ENCODE measurements at regions not wholly inside any gene's neighbourhood (a gene's known extent, or its start where the extent isn't known, plus 50 kb on each side); places are given as distances from the start of the nearest gene placed in this dataset.

DNA sequence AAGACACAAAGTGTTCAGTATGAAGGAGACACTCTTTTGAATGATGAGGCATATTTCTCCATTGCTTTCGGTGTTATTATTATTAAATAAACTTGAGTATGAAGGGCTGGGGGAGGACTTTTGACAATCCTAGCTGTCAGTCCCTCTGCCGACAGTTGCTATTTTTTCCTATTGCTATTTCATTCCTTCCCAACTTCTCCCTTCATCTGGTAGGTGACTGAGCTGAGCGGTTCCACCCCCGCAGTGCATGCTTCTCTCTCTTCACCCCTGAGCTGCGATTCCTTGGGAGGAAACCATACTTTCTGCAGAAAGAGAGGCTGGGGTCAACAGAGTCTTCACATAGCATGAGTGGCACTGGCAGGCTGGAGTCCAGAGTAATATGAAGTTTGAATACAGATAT is 261.2 kb upstream of the TAC1 start:
- DNase-seq, result no peak

DNA sequence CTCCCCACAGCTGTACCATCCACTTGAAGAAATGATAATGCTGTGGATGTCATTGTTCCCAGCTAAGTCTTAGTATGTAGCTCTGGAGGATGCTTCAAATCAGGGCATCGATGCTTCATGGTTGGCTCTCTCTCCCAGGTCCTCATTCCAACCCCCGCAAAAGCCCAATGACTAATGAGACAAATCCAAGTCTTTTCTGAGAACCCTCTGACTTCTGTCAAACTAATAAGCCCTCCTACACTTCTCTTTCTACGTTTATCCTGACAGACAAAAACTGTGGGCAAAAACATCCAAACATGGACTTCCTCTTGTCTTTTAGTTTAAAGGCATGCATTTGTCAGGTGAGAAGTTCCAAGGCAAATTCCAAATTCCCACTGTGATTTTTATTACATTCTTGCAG is 260.4 kb upstream of the TAC1 start:
- DNase-seq, result no peak

DNA sequence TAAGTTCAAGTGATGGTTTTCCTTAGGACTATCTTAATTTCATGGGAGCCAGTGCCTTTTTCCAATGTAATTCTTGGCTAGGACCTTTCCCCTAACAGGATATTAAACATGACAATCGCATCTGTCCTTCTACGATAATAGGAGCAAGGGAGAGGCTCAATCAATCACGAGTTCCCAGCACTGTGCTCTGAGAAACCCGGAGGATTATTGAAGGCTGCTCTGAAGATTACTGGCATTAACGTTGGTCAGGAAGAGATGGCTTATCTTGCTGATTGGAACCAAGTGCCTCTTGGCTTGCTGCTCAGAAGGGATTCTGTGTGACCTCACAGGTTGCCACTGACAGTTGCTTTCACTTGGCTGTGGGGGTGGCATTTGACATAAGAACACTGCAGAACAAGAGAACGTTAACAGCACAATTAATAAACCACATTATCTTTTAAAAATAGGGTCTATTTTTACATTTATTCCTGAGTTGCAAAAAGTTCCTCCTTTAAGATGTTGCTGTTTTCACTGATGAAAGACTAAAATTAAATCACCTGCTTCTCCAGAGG is 252.1 kb upstream of the TAC1 start:
- DNase-seq, result no peak

DNA sequence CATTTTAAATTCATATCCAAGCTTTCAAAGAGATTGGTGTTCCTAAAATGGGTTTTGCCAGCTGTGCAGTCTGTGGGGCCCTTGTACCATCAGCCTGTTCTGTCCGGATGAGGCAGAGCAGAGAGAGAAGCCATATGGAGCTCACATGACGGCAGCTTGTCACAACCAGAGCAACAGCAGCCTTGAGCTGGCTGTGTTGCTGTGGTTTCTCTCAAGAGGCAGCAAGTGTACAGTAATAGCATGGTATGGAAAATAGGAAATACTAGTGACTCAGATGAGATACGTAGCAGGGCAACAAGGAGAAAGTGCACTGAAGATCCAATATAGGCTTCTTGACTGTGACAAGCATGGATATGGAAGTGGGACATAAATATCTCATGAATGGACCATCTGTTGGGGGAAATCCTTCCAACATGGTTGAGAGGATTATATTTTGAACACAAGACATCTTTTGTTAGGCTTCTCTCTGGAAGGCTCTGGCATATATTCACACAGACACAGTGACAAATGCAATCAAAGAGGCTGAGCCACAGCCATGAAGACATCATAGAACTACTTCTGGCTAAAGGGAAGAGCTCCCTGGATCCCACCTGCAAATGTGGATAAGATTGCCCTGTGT is 251.0 kb upstream of the TAC1 start:
- DNase-seq, result no peak

DNA sequence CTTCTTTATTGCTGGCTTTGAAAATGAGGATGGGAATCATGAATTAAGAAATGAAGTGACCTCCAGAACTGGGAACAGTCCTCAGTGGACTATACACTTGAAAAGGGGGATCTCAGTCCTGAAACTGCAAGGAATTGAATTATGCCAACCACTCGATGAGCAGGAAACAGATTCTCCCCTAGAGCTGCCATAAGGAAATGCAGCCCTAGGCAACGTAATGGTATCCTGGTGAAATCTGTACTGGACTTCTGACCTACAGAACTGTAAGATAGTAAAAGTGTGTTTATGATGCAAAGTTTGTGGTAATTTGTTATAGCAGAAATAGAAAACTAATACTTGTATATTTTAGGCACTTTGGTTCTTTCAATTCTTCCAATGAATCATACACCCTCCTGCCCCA is 236.4 kb upstream of the TAC1 start:
- DNase-seq, result no peak

DNA sequence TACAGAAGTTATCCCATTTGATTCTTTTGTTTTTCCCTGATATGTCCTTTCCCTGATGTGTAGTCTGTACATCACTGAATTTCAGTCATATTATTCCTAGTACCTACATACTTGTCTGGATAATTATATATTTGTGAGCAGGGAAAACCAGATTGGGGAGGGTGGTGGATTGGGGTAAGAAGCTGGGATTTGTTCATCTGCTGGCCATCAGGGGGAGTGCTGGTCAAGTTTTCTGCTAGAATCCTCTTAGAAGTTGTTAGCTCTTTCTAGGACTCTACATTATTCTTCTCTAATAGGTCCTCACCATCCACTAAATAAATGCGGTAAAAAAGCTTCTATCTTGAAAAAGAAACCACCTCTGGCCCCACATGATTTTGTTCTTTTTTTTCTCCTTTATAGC is 232.7 kb upstream of the TAC1 start:
- DNase-seq, result peak; percentile 3

- DNase-seq, result no peak
Measured at GRCh38 chr7:97503367-97504094, 228.4 kb upstream of the TAC1 start.

GRCh38 chr7:97506728-97507127 is 225.2 kb upstream of the TAC1 start:
- DNase-seq, result no peak

- DNase-seq, result no peak
Measured at GRCh38 chr7:97512441-97513207, 219.3 kb upstream of the TAC1 start.

GRCh38 chr7:97513326-97513725 is 218.6 kb upstream of the TAC1 start:
- no peak for DNase-seq

DNA sequence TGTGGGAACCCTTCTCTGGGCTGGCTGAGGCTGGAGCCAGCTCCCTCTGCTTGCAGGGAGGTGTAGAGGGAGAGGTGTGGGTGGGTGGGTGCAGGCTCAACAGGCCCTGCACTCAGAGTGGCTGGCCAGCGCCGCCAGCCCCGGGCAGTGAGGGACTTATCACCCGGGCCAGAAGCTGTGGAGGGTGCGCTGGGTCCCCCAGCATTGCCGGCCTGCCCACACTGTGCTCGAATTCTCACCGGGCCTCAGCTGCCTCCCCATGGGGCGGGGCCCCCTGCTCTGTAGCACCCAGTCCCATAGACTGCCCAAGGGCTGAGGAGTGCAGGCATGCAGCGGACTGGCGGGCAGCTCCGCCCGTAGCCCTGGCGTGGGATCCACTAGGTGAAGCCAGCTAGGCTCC is 190.7 kb upstream of the TAC1 start:
- no peak for DNase-seq

DNA sequence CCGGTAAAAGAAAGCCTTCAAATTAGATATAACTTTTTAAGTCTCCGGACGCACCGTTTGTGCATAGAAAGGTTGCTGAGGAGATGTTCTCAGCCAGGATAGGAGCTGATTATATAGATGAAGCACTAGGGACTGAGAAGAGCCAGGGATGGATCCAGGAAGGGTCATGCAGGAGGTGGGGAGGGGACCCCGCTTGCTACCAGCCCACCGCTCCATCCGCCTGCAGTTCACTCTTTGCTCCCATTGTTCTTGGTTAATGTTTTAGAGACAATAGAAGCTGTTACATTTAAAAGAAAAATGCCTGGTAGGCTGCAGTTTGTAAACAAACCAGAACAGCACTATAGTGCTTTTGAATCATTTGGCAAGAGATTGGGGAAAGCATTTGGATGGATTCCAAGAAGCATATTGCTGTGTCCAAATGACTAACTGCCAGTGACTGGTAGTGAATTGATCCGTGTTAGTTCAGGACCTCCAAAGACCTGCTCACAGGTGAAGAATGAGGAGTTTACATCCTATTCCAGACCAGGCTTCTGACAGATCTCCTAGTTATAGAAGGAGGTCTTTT is 175.9 kb upstream of the TAC1 start:
- DNase-seq, result no peak

DNA sequence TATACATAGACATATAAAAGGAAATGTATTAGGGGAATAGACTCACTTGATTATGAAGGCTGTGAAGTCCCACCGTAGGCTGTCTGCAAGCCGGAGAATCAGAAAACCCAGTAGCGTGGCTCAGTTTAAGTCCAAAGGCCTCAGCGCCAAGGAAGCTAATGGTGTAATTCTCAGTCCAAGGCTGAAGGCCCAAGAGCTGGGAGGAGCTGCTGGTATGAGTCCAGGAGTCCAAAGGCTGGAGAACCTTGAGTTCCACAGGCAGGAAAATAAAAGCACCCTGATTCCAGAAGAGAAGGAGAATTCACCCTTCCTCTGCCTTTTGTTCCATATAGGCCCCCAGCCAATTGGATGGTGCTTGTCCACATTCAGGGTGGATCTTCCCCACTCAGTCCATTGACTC is 166.2 kb upstream of the TAC1 start:
- no peak for DNase-seq

DNA sequence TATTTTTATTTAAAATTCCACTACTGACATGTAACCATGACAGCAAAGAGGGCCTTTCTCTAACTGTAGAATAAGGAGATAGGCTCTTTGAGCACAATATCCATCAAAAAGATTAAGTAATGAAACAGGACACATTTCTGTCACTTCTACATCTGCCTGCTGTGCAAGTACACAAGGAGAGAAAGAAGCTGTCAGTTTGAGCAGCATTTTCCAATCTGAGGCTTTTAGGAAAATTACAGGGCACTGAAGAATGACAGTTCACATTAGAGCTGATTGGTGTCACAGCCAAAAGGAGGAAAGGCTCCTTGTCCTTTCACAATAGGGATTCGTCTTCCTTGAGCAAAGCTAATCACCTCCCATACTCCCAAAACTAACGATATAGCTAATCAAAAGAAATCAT is 158.8 kb upstream of the TAC1 start:
- DNase-seq, result no peak

DNA sequence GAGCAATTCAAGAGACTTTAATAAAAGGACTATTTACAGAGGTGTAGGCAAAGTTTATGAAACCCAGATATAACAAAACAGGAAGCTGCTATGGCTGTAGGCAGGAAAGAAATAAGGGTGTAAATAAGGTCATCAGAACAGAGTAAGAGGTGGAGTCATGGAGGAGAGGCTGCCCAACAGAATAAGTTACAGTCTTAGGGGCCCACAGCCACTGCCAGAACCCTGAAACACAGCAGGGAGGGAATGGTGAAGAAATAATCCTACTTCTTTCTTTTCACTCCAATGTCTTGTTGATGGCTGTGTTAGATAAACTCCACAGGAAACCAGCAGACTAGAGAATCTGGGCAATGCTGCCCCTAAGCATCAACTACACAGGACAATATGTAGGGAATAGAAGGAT is 155.8 kb upstream of the TAC1 start:
- DNase-seq, result no peak

DNA sequence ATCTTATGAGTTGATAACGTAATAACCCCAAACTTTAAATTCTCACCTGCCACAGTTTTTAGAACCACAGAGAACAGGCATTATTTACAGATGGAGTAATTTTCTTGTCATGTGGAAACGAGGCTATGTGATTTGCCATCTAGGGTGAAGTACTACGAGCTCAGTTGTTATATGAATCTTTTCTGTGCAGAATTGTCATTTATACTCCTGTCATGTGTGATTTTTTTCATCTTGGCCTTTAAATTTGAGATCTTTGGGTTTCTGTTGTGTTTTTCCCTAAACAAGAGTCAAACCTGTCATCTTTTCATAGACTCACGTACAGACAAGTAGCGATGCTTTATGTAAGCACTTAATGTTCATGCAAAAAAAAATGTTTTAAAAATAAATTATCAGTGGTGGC is 153.7 kb upstream of the TAC1 start:
- DNase-seq, result no peak

GRCh38 chr7:97580205-97580604 is 151.7 kb upstream of the TAC1 start:
- DNase-seq, result no peak

- no peak for DNase-seq
Measured at GRCh38 chr7:97595439-97595838, 136.4 kb upstream of the TAC1 start.

DNA sequence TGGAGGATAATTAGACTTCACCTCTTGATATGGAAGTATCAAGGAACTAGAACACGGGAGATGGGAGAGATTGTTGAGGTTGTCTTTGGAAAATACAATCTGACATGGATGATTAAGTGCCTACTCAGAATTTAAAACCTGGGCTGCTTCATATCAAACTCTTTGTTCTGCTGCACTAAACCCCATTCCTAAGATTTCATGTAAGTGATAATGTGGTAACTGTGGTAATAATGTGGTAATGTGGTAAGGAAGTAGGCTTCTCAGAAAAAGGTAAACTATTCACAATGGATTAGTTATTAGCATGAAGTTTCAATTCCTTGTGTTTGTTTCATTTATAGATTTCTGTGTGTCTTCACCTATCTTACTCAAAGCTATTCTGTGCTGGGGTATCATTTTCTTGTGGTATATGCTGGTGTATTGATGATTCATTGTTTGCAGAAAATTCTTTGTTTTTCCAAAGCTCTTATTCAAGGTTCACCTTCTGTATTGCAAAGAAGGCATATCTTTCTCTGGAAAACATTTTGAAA is 129.9 kb upstream of the TAC1 start:
- DNase-seq, result no peak

GRCh38 chr7:97620495-97620894 is 111.4 kb upstream of the TAC1 start:
- no peak for DNase-seq

DNA sequence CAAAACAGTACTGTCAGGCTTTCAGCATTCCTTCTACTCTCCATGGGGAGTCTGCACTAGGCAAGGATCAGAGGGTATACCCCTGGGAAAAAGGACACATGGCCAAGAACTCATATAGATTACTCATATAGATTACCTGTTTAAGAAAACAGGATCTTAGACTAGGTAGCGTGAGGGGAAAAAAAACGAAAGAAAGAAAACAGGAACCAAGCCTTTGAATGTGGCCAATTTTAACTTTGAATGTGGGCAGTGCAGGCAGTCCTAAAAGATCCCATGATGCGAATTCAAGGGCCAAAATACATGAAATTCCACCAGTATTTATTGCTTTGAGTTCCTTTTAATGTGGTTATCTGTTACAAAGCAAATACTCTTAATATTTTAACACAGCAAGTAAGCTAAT is 108.6 kb upstream of the TAC1 start:
- DNase-seq, result no peak

- no peak for DNase-seq
Measured at GRCh38 chr7:97630116-97630515, 101.8 kb upstream of the TAC1 start.

DNA sequence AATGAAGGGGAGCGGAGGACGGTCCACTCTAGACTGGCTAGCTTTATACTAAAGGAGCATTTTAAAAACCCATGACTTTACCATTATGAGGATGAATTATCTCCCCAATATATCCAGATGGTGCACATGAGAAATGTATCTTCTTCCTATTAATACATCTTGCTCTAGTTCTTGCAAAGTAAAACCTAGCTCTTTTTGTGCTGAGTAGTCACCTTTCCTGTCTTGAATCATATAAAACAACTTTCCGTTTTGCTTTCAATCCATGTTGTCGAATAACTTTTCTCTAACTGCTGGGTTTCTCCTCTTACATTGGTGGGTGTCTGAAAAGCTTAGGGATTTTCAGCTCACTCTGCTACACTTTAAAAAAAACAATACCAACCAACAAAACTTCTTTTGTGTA is 96.3 kb upstream of the TAC1 start:
- no peak for DNase-seq
